Non-pigmented ciliary epithelial cell (primary cell): ENCODE measurements at regions not wholly inside any gene's neighbourhood (a gene's known extent, or its start where the extent isn't known, plus 50 kb on each side); places are given as distances from the start of the nearest gene placed in this dataset.
A peak's percentile ranks its signal among the peaks of the same experiment; 100 is the strongest.
"Not testable (repeated sequence)": the region's sequence is repeated elsewhere in the genome, so short reads cannot be mapped to it uniquely, and the experiment has no call there.

Experiments used
- DNase-seq: peaks from one replicate; pipeline ENCODE4 v3.0.0-alpha.2; 2010; ENCODE audit warnings: low read depth

DNA sequence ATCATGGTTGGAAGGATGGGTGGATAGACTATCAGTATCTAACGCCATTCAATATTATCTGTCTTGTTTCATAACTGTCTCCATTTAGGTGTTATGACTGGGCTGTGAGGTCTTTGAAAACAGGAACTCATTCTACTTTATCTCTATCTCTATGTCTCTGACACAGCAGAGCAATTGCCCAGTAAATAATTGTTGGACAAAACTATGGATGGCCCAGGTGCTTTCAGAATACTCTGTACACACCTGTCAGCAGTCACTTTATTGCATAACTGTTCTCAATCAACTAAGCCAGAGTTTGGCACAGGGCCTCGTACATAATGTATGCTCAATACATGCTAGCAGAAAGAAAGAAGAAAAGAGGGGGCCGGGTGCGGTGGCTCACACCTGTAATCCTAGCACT lies 210.3 kb downstream of the OPA1 start:
- DNase-seq = no peak

DNA sequence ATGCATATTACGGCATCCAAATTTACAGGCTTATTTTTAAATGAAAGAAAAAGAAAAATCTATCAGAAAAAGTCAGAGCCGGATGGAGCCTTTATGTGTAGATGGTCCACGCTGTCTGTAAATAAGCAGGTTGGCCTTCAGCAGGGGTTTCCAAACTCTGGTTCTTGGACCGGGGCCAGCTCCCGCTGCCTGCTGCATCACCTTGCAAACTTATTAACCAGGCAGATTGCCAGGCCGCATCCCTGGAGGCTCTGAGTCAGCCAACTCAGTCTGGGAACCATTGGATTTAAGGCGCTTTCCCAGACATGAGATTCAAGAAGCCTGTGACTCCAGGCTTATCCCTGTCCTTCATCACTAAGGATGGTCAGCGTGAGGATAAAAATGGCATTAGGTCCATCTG lies 212.4 kb downstream of the OPA1 start:
- DNase-seq = peak; percentile 88

DNA sequence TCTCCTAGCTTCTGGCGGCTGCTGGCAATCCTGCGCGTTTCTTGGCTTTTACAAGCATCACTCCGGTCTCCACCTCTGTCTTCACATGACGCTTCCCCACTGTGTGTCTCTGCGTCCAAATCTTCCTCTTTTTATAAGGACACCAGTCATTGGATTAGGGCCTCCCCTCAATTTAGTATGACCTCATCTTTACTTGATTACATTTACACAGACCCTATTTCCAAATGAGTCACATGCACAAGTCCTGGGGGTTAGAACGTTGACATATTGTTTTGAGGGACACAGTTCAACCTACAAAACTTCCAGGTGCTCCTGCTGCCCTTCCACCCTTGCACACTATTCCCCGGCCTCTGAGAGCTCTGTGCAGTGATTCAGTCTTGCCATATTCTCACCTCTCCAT lies 215.3 kb downstream of the OPA1 start:
- no peak for DNase-seq

DNA sequence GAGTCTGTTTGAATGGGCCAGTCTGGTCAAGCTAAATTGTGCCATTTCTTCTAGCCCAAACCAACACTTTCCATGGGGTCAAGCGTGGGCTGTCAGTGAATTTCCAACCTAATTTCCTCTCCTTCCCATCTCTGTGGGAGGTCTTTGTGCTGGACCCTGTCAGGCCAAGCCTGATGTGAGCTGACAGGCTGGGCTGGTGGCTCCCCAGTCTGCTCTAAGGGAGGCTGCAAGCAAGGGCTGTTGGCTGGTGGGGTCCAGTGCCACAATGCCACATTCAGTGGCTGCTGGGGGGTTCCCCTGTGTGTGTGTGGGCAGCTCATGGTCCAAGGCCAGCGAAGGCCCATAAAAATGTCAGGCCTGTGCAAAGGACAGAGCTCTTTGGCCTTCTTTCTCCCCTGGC lies 216.1 kb downstream of the OPA1 start:
- no peak for DNase-seq

DNA sequence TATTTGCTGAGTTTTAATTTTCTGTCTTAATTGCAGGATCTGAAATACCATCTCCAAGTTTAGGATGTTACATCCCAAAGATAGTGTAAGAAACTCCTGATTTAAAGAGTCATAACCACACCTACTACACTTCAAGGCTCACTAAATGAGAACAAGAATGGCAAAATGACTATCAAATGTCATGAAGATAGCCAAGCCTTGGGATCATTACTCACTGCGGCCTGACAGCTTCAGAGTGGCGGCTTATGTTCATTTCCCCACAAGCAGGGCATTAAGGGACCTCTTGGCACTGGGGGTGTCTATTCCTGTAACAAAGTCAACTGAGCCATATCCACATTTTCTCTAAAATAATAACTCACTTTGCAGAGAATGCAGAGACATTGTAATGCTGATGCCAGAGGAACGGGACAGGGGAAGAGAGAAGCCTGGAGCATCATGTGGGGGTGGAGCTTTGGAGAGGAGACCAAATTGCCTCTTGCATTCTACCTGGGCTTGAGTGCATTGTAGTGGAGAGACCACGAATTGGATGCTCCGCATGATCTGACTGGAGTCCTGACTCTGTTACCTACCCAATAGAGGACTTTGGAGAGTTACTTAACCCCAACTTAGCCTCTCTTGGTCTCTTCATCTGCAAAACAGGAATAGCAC lies 219.2 kb downstream of the OPA1 start:
- no peak for DNase-seq

DNA sequence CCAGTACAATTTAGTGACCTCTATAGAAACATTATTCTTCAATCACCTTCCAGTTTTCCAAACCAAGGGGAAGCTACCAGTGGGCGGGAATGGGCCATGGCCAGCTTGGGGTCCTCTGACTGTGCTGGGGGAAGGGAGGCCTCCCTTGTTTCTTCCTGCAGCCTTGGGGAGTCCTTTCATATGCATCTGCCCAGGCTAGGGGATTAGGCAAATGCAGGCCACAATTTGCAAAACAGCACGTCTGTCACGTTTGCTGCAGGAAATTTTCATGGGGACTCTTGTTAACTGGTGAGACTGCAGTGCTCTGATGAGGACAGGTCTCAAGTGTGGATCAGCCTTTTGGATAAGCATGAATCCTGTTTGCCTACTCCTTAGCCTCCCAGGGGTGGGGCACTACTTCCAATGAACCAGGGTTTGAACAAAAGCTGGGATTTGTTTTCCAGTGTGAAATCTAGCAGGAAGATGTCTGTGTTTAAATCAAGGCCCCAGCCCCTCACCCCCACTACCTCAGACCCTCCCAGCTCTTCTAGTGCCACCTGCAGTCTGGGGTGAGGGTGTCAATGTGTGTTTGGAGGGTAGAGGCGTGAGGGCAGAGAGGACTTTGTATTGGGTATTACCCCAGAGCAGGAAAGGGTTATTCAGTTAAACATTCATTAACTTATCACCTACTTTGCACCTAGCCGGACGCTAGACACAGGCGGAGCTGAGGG lies 219.9 kb downstream of the OPA1 start:
- no peak for DNase-seq

DNA sequence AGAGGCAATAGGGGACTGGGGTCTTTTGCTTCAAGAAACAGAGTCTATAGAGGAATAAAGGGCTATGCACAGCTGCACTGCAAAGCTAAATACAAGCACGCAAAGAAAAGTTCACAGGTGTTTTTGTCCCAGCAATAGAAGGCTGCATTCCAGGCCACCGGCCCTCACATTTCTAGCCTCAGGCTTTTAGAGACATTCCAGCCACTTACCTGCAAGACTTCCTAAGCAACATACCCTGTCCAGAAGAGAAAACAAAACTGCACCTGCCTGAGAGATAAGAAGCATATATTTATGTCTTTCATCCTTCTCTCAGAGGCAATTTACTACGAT lies 220.5 kb downstream of the OPA1 start:
- no peak for DNase-seq

DNA sequence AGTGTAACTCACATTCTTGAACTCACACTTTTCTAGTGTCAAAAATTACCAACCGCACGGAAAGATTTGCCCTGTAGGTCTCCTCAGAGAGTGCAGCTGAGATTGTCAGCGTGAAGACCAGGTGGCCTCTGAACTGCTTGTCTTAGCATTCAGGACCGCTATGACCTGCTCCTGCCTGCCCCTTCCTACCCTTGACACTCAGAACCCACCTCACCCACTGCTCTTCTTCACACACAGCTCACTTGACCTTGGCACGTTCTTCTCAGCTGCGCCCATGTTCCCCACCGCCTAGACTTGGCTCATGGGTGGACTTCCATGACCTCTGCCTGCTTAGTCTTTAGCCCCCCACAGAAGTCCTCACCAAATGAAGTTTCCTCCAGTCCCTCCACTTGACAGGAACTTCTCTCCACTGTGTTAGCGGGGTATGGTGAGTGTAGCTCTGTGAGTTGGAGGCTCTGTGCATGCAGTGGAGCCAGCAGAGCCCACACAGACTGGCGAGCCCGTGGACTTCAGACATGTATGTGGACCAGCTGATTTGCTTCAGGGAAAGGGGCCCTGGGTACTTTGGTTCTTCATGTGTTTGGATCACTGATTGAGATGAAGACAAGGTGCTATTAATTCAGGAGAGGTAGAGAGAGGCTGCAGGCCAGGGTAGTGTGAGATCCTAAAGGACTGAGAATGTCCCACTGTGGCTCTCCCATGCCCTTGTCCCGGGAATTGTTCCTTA lies 221.3 kb downstream of the OPA1 start:
- no peak for DNase-seq

DNA sequence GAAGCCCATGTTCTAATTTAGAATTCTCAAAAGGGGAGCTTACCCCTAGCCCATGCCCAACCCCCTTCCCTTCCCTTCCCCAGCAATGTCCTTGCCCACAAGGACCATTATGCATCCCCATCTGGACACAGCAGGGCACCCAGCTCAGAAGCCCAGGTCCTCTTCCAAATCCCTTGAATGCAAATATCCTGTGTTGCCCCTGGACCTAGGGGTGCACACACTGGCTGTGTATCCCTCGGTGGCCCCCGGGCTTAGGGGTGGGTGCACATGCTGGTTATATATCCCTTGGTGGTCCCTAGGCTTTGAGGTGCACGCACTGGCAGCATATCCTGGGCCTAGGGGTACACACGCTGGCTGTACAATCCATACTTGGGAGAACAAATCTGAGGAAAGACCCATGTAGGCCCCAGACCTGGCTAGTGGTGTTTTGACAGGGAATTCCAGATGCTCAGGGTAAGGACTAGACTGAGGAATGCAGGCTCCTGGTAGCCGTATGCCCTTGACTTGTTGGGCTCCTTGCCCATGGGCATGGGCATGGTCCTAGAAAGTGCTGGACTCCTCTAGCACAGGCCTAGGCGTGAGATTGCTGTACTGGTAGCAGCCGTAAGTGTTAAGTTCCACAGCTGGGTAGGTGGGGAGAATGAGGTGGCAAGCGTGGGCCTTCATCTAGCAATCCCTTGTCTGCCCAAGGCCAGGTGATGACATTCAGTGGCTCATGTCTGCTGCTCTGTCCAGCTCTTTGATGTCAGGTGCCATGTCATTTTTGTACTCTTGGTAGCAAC lies 222.4 kb downstream of the OPA1 start:
- DNase-seq = no peak

DNA sequence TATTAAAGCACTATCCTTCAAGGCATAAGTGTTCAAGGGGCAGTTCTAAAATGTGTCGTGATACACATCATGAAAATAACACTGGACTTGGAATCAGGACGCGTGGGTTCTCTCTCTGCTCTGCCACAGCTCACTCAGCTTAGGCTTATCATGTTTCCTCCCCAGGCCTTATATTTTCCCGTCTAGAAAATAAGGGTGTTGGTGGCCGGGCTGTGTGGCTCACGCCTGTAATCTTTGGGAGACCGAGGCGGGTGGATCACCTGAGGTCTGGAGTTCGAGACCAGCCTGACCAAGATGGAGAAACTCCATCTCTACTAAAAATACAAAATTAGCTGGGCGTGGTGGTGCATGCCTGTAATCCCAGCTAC lies 223.0 kb downstream of the OPA1 start:
- no peak for DNase-seq

DNA sequence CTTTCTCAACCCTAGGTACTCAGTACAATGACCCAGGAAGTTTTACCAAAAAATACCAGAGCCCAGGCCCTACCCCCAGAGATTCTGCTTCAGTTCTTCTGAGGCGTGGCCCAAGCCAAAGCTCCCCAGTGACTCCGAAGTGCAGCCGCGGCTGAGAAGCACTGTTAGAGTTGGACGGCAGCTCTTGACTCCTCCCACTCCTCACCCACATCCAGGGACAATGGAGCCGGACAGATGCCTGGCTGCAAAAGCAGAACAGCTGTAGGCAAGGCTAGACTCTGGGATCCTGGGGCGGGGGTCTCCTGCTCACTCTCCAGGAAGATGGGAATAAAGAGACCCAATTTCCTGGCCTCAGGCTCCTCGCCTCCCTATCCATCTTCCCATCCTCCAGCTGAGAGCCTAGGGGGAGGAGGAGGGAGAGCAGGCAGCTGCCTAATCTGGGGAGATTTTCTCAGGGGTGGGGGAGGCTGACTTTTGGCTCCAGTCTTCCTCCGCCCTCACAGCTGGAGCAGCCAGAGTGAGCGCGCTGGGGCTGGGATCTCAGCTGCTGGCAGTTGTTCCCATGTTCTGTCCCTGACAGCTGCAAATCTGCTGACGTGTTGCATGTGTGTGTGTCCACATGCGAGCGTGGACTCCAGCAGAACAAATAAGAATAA lies 223.8 kb downstream of the OPA1 start:
- no peak for DNase-seq

DNA sequence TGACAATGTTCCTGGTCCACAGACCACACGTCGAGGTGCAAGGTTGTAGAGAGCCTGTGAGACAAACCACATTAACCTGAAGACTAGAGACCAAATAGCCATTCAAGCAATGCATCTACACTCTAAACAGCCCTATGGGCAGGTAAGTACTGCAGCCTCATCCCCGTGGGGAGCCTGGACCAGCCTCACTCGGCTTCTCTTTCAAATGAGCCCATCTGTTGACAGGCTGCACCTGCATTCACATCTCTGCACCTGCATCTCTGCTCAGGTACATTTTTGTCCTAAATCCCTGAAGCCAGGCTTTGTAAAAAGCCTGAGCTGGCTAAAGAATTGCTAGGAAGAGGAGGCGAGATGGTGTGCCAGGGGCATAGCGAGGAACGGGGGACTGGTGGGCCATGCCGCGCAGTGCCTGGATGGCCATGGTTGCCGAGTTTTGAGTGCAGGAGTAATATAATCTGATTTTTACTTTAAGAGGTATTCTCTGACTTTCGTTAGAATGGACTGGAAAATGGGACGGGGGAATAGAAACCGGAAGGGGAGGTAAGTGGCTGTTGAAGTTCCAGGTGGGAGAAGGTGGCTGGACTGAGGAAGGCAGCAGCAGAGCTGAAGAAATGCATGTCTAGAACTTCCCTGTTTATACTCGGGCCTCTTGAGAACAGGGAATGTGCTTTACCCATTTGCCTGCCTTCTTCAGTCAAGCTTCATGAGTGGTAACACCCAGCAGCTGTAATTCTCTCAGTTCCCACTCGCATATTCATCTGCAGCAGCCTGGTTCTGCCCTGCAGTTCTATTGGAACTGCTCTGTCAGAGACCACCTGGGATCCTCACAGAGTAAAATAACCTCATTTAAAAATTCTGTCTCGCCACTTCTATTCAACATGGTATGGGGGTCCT lies 226.4 kb downstream of the OPA1 start:
- DNase-seq = no peak

DNA sequence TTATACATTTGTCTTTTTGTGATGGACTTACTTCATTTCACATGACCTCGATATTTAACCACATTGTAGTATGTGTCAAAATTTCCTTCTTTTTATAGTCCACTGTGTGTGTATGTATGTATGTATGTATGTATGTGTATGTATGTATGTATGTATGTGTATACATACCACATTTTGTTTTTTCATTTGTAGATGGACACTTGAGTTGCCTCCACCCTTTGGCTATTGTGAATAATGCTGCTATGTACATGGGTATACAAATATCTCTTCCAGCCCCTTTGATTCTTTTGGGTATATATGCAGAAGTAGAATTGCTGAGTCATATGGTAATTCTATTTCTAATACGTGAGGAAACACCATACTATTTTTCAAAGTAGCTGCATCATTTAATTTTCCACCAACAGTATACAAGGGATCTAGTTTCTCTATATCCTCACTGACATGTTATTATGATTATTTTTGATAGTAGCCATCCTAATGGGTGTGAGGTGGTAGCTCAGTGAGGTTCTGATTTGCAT lies 228.2 kb downstream of the OPA1 start:
- DNase-seq = no peak

DNA sequence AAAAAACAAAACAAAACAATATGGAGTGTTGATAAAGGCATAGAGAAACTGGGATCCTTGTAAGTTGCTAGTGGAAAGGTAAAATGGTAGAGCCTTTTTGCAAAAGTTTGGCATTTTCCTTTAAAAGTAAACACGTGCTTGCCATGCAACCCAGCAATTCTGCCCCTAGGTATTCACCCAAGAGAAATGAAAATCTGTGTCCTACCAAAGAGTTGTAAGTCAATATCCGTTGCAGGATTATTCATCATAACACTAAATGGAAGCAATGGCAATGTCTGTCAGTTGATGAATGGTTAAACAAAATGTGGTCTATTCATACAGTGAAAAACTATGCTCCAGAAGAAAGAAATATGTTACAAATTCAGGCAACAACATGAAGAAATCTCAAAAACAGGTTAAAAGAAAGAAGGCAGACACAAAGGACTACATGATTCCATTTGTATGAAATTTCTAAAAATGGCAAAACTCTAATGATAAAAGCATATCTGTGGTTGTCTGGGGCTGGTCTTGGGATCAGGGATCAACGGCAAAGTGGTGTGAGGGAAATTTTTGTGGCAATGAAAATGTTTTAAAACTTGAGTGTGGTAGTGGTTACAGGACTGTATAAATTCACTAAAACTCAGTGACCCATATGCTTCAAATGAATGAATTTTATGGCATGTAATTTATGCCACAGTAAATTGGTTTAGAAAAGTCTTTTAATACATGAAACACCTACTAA lies 229.6 kb downstream of the OPA1 start:
- DNase-seq = peak; percentile 38

DNA sequence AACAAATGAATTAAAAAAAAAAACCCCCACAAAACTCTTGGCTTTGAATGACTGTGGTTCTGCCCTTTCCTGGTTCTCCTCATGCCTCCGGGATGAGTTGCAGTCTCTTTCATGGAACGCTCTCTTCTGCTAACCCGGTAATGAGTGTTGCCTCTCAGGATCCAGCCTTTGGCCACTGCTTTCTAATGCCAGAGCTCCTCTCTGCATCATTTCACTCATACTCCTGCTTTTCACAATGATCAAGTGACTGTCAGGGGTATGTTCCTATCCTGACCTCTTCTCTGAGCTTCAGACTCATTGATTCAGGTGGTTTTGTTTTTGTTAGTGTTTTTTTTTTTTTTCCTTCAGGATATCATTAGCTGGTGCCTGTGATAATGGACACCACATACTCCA lies 230.2 kb downstream of the OPA1 start:
- DNase-seq = not testable (repeated sequence)

DNA sequence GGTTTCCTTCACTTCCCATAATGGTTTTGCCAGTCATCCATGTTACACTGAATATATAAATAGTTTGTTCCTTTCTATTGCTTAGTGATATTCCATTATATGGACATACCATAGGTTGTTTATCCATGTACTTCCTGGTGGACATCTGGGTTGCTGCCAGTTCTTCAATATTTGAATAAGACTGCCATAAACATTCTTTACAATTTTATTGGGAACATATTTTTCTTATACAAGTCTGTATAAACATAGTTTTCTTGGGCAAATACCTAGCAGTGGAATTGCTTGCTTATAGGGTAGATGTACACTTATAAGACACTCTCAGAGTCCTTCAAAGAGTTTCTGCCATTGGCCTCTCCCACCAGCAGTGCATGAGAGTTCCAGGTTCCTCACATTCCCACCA lies 231.4 kb downstream of the OPA1 start:
- no peak for DNase-seq

DNA sequence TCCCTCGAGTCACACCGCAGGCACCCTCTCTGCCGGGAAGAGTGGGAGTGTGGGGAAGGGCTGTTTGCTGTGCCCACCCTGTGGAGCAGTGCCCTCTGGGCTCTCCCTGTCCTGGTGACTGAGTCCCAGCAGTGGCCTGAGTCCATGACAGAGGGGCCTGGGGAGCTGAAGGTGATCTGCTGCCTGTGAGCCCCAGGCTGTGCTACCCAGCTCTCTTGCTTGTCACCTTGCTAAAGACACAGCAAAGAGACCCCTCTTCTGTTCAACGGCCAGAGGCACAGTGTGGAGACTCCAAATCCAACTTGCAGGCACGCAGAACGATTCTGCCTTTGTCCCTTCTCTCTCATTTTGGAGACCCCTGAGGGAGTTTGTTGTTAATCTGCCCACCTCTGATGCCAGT lies 232.6 kb downstream of the OPA1 start:
- no peak for DNase-seq

DNA sequence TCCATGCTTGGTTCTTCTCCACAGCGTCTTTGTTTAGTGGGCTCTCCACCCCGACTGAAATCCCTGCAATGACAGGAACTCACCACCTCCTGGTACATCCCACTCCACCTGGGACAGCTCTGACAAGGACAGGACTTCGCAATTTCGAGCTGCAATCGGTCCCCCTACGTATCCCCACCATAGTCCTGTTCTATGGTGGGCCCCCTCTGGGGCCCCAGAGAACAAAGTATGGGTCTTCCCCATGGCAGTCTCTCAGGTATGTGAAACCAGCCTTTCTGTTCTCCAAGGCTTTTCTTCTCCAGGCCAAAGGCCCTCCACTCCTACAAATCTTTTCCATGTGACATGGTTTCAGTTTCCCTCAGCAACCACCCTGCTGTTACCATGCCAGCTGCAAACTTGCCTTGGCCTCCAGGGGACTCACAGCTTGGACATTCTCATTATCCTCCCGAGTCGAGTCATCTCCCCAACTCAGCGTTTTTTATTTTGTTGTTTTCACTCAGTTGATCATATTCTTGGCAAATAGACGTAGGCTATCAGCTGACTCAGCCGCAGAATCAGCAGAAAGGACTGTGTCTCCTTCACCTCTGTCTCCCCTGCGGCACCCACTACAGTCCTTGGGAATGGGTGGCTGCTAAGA lies 233.3 kb downstream of the OPA1 start:
- no peak for DNase-seq

DNA sequence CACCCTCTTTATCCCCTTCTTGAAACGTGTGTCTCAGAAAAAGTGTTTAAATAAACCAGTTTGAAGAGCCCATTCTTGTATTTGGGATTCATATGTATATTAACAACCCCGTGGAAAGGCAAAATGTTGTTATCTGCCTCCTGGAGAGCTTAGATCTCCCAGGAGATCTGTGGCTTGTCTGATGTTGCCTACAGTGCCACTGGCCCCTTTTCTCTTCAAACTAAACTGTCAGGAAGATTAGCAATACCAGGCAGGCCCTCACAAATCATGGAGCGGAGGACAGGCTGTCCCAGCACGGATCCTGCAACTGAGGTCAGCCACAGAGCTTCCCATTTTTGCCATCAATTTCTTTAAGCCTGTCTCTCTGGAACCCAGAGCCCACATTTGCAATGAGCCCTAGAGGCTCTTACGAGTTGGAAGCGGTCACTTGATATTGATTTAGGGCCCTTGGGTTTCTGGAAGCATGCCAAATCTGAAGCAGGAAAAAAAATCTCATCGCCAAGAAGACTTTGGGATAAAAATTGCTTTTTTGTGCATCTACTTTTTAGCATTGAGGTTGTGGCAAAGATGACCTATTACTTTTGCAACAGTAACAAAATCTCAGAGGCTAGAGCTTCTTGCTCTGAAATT lies 234.1 kb downstream of the OPA1 start:
- no peak for DNase-seq
